ENCODE measurements at regions not wholly inside any gene's neighbourhood (a gene's known extent, or its start where the extent isn't known, plus 50 kb on each side); places are given as distances from the start of the nearest gene placed in this dataset.

DNA sequence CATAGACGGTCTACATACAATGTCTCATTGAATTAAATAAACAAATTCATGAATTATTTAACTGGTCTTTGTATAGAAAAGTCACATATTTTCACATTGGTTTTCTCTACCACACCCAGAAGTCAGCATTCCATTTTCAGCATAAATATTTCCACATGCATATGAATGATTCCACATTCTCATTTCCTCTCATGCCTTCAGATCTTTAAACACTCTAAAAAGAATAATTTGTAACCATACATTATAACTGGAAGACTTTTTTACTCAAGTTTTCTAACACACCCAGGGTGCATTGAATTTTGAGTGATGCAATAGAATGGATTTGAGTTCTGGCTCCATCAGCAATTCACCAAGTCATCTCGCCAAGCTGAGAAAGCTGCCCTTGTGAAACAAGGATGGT is 501.8 kb upstream of the TENM4 start:
- Histone ChIP-seq H3K9ac (ENCODE audit: insufficient read depth, low read depth, low read length) (no peak overlapping the region), H2AFZ (ENCODE audit: low read length) (no peak overlapping the region), H3K79me2 (ENCODE audit: insufficient read depth, low read length) (no peaks in the 10 kb centered on the region), H3K27me3 (ENCODE audit: control insufficient read depth in 1 of 2, insufficient read depth in 2 of 2, low read length in 2 of 2) (no peaks in the 10 kb centered on the region), H4K20me1 (ENCODE audit: insufficient read depth, low read length) (no peaks in the 10 kb centered on the region), H3K27ac (ENCODE audit: extremely low read length, insufficient read depth, low read length) (no peak overlapping the region), H3K4me1 (ENCODE audit: insufficient read depth, low read length) (no peaks in the 10 kb centered on the region), H3K9me3 (ENCODE audit: low read length) (no peaks in the 10 kb centered on the region), H3K36me3 (replicated peaks in 1 of 2; ENCODE audit: control insufficient read depth in 1 of 2, insufficient read depth in 2 of 2, low read length in 2 of 2) (no peaks in the 10 kb centered on the region), H3K4me2 (ENCODE audit: low read depth, low read length) (no peak overlapping the region), H3K4me3 (replicated peaks in 1 of 3; ENCODE audit: insufficient read depth in 1 of 3, low read depth in 2 of 3, low read length in 3 of 3) (no peak overlapping the region)
- in situ Hi-C loops (cut with HindIII; ENCODE audit: extremely low pct_ligation_motif_present, low pct_unique_long_range_greater_than_20kb), result no loop called here
- 1% methylated on average over 2 of the region's 2 CpGs for WGBS (ENCODE audit: low lambda C conversion rate)
- no peak for ATAC-seq
- FAIRE-seq, result no peak
- ChIA-PET CTCF (ENCODE audit: low intra/inter-chr PET ratio, low total read pairs) (no interaction called here), POLR2A (no interaction called here)
- no peak for DNase-seq (ENCODE audit: low spot score)
- BruUV-seq (replicated peaks), result no TSS peak
- intact Hi-C loops (cut with micrococcal nuclease; ENCODE audit: unreplicated experiment), result no loop called here
- TF ChIP-seq MAFF (IDR thresholded peaks at IDR 0.05; ENCODE audit: low read depth, low read length), result no peak
- TF ChIP-seq SMAD9 (CRISPR knock-in tag; IDR thresholded peaks at IDR 0.05), result no peak
- TF ChIP-seq ZNF138 (CRISPR knock-in tag; IDR thresholded peaks at IDR 0.05; ENCODE audit: low read depth), result no peak
- TF ChIP-seq TBX2 (CRISPR knock-in tag; IDR thresholded peaks at IDR 0.05; ENCODE audit: borderline replicate concordance), result no peak
- no peak for TF ChIP-seq PHF8 (CRISPR knock-in tag; IDR thresholded peaks at IDR 0.05)
- TF ChIP-seq ZNF563 (CRISPR knock-in tag; IDR thresholded peaks at IDR 0.05), result no peak
- no peak for TF ChIP-seq RNF219 (CRISPR knock-in tag; IDR thresholded peaks at IDR 0.05)
- no peak for TF ChIP-seq EHMT2 (IDR thresholded peaks at IDR 0.05; ENCODE audit: borderline replicate concordance, low read depth, low read length)
- TF ChIP-seq CREBL2 (CRISPR knock-in tag; IDR thresholded peaks at IDR 0.05; ENCODE audit: borderline replicate concordance), result no peak
- no peak for TF ChIP-seq ZNF343 (CRISPR knock-in tag; IDR thresholded peaks at IDR 0.05)
- TF ChIP-seq ZGPAT (CRISPR knock-in tag; IDR thresholded peaks at IDR 0.05), result no peak
- TF ChIP-seq ZNF790 (CRISPR knock-in tag; IDR thresholded peaks at IDR 0.05; ENCODE audit: borderline replicate concordance), result no peak
- TF ChIP-seq ISX (CRISPR knock-in tag; conservative IDR thresholded peaks at IDR 0.05), result no peak
- no peak for TF ChIP-seq MED8 (CRISPR knock-in tag; IDR thresholded peaks at IDR 0.05; ENCODE audit: insufficient replicate concordance)
